ENCODE measurements at regions not wholly inside any gene's neighbourhood (a gene's known extent, or its start where the extent isn't known, plus 50 kb on each side); places are given as distances from the start of the nearest gene placed in this dataset.

DNA sequence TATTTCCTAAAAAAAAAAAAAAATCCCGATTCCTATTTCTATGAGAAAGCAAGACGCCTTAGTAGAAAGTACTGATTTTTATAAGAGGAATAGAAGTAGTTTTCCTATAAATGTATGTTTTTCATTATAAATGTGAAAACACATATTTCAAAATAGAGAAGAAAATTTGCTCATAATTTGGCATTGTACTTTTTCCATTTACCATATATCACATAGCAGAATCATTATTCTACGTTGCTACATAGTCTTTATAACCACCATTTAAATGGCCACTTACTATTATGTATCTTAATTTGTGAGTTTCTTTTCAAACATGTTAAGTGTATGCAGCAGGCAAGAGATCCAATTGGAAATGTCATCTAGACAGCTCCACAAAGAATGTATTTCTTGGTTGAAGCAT is 99.0 kb downstream of the CCDC34 start:
- H3K27me3 ChIP-seq (ENCODE audit: control insufficient read depth, insufficient read depth, low read length): no peaks in the 10 kb centered on the region
- no peak overlapping the region for H3K4me3 ChIP-seq (ENCODE audit: low read length)
- DNase-seq (ENCODE audit: low read depth, low spot score): no peak
- no peak overlapping the region for H3K27ac ChIP-seq (ENCODE audit: low read length)
- H3K9me3 ChIP-seq (ENCODE audit: control insufficient read depth, insufficient read depth, low read length): no peaks in the 10 kb centered on the region
- no peaks in the 10 kb centered on the region for H3K4me1 ChIP-seq (ENCODE audit: control insufficient read depth, insufficient read depth, low read length)
- no CpG with 5 or more reads among the region's 3 CpGs for WGBS (ENCODE audit: insufficient coverage, insufficient read length)
- H3K36me3 ChIP-seq (ENCODE audit: control insufficient read depth, insufficient read depth, low read length): no peaks in the 10 kb centered on the region

DNA sequence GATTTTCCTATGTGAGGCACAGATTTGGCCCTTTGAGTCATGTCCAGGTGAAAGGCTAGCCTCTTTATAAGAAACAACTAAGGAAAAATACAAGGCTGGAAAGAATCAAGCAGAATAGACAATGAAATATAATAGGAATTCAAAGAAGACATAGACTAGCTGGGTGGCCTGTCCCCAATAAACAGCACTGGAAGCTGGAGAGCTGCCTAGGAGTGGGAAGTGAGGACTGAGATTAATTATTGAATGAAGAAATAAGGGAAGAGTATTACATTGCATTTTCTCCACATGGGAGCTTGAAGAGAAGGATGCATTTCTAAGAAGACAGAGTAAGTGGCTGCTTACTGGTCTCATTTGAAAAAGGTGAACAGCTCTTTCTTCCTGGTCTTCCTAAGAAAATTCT is 100.0 kb downstream of the CCDC34 start:
- Histone ChIP-seq H3K4me3 (ENCODE audit: low read length) (no peak overlapping the region), H3K9me3 (ENCODE audit: control insufficient read depth, insufficient read depth, low read length) (no peaks in the 10 kb centered on the region), H3K27me3 (ENCODE audit: control insufficient read depth, insufficient read depth, low read length) (no peaks in the 10 kb centered on the region), H3K4me1 (ENCODE audit: control insufficient read depth, insufficient read depth, low read length) (no peaks in the 10 kb centered on the region), H3K36me3 (ENCODE audit: control insufficient read depth, insufficient read depth, low read length) (no peaks in the 10 kb centered on the region), H3K27ac (ENCODE audit: low read length) (no peak overlapping the region)
- DNase-seq (ENCODE audit: low read depth, low spot score): no peak

DNA sequence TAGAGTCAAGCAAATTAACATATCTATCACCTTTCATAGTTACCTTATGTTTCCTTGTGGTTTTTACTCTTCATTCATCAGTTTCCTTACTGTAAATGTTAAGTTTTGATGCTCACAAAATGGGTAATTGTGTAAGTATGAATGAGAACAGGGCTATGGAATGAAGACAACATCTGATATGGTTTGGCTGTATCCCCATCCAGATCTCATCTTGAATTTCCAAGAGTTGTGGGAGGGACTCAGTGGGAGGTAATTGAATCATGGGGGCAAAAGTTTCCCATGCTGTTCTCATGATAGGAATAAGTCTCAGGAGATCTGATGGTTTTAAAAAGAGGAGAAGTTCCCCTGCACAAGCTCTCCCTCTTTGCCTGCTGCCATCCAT is 107.6 kb downstream of the CCDC34 start:
- Histone ChIP-seq H3K36me3 (ENCODE audit: control insufficient read depth, insufficient read depth, low read length) (no peaks in the 10 kb centered on the region), H3K9me3 (ENCODE audit: control insufficient read depth, insufficient read depth, low read length) (no peaks in the 10 kb centered on the region), H3K27me3 (ENCODE audit: control insufficient read depth, insufficient read depth, low read length) (no peaks in the 10 kb centered on the region), H3K4me3 (ENCODE audit: low read length) (no peak overlapping the region), H3K27ac (ENCODE audit: low read length) (no peak overlapping the region), H3K4me1 (ENCODE audit: control insufficient read depth, insufficient read depth, low read length) (no peaks in the 10 kb centered on the region)
- no peak for DNase-seq (ENCODE audit: low read depth, low spot score)

DNA sequence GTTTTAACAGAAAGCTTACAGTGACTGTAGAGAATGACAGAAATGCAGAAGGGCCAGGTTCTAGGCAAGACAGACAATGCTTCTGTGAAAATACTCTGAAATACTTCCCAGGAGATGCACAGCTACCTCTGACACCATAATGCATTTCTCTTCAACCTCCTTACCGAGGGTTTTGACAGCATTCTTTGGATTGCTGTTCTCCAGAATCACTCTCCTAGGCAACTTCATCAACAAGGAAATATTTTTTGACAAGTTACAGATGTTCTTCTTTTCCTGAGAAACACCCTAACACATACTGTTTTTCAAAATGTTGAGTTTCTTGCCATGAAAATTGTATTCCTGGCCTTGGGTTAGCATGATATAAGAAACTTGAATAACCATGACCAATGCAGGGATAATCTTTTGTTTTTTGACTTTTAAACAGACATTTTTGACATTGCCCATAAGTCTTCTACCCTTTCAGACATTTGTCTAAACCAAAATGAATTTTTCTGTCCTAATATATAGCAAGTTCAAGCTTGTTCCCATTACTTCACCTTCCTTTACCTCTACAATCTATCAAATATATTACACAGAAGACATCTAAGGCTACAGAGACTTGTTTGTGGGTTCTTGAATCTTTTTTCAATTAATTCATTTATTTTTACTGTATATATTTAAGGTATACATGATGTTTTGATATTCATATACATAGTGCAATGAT is 108.1 kb downstream of the CCDC34 start:
- Histone ChIP-seq H3K27me3 (ENCODE audit: control insufficient read depth, insufficient read depth, low read length) (no peaks in the 10 kb centered on the region), H3K27ac (ENCODE audit: low read length) (no peak overlapping the region), H3K4me1 (ENCODE audit: control insufficient read depth, insufficient read depth, low read length) (no peaks in the 10 kb centered on the region), H3K9me3 (ENCODE audit: control insufficient read depth, insufficient read depth, low read length) (no peaks in the 10 kb centered on the region), H3K4me3 (ENCODE audit: low read length) (no peak overlapping the region), H3K36me3 (ENCODE audit: control insufficient read depth, insufficient read depth, low read length) (no peaks in the 10 kb centered on the region)
- no CpG with 5 or more reads among the region's 1 CpG for WGBS (ENCODE audit: insufficient coverage, insufficient read length)
- DNase-seq (ENCODE audit: low read depth, low spot score): no peak

DNA sequence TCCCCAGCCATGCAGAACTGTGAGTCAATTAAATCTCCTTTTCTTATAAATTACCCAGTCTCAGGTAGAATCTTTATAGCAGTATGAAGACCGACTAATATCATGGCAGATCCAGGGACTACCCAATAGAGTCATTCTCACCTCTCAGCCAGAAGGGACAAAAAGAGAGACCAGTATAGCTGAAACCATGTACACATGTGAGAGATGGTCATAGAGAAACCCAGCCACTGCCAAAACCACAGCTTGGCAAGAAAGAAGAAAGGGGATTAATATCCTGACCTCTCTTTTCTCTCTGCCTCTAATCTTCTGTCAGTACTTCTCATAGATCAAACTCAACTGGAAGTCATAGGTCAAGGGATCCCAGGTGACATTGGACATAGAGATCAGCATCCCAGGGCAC is 109.8 kb downstream of the CCDC34 start:
- Histone ChIP-seq H3K27me3 (ENCODE audit: control insufficient read depth, insufficient read depth, low read length) (no peaks in the 10 kb centered on the region), H3K36me3 (ENCODE audit: control insufficient read depth, insufficient read depth, low read length) (no peaks in the 10 kb centered on the region), H3K4me3 (ENCODE audit: low read length) (no peak overlapping the region), H3K27ac (ENCODE audit: low read length) (no peak overlapping the region), H3K9me3 (ENCODE audit: control insufficient read depth, insufficient read depth, low read length) (no peaks in the 10 kb centered on the region), H3K4me1 (ENCODE audit: control insufficient read depth, insufficient read depth, low read length) (peaks cover 2% of the 10 kb centered on the region)
- WGBS (ENCODE audit: insufficient coverage, insufficient read length): no CpG with 5 or more reads among the region's 1 CpG
- DNase-seq (ENCODE audit: low read depth, low spot score): no peak

DNA sequence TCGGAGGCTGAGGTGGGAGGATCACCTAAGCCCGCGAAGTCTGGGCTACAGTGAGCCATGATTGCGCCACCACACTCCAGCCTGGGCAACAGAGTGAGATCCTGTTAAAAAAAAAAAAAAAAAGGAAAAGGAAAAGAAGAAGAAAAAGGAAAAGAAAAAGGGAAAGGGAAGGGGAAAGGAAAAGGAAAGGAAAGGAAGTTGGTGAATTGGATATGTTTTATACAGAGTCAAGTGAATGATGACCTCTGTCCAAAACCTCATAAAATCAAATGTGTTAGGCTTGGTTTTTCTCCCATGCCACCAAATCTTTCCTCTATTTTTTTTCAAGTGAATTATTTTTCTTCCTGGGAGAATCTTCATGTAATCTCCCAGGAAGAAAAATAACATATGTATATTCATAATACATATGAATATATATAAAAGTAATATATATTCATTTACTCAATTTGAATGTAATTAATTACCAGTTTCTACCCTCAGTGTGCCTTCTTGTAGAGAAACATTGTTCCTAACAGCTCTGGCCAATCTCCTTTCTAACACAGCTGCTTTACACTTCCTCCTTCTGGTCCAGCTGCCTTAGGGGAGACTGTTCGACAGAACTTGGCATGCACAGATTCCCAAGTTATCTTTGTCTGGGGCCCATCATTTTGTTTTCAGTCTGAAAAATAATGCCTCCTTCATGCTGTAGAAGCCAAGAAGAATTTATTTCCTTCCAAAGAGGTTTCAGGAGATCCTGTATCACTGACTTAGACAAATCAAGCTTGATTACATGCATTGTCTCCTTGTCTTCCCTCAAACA is 111.9 kb downstream of the CCDC34 start:
- whole genome bisulfite sequencing (ENCODE audit: insufficient coverage, insufficient read length): no CpG with 5 or more reads among the region's 5 CpGs
- Histone ChIP-seq H3K4me1 (ENCODE audit: control insufficient read depth, insufficient read depth, low read length) (peaks cover 4% of the 10 kb centered on the region), H3K27me3 (ENCODE audit: control insufficient read depth, insufficient read depth, low read length) (no peaks in the 10 kb centered on the region), H3K36me3 (ENCODE audit: control insufficient read depth, insufficient read depth, low read length) (no peaks in the 10 kb centered on the region), H3K27ac (ENCODE audit: low read length) (no peak overlapping the region), H3K4me3 (ENCODE audit: low read length) (no peak overlapping the region), H3K9me3 (ENCODE audit: control insufficient read depth, insufficient read depth, low read length) (no peaks in the 10 kb centered on the region)
- no peak for DNase-seq (ENCODE audit: low read depth, low spot score)

DNA sequence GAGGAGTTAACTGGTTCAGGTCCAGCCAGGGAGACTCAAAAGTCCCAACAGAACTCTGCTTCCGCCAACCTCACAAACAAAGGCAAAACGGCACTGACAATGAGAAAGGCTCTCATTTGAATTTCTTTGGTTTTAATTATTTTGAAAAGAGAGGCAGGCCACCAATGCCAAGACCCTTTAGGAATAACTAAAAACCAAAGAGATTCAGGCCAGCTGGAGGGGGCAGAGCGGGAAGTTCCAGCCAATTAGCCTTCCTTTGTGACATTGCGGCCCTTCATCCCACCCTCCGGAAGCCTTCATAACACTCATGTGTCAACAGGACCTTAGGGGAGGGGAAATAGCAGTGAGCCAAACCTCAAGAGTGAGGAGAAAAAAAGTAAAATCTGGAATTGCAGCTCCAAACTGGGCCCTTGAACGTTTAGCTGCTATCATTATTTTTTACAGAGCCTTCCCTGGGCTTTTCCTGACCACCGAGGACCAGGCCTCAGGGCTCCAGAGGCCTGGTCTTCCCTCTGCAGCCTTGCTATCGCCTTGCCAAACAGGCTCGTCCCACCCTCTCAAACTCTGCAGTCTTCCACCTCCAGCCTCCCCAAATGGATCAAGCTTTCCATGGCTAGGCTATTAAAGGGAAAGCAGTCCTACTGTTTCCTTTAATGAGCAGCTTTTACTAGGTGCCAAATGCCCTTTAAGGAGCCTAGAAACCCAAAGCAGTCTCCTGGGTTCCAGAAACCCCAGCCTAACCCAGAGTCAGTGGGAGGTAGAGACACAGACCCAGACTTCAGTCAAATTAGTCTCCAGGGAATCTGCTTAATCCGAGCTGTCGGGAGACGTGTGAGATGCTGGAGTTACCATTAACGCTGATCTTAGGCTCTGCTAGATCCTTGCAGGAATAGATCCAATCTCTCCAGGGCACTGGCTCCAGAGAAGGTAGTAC is 114.2 kb downstream of the CCDC34 start:
- Histone ChIP-seq H3K4me1 (ENCODE audit: control insufficient read depth, insufficient read depth, low read length) (peaks cover 4% of the 10 kb centered on the region), H3K27ac (ENCODE audit: low read length) (no peak overlapping the region), H3K9me3 (ENCODE audit: control insufficient read depth, insufficient read depth, low read length) (no peaks in the 10 kb centered on the region), H3K4me3 (ENCODE audit: low read length) (no peak overlapping the region), H3K36me3 (ENCODE audit: control insufficient read depth, insufficient read depth, low read length) (no peaks in the 10 kb centered on the region), H3K27me3 (ENCODE audit: control insufficient read depth, insufficient read depth, low read length) (no peaks in the 10 kb centered on the region)
- no CpG with 5 or more reads among the region's 13 CpGs for WGBS (ENCODE audit: insufficient coverage, insufficient read length)
- DNase-seq (ENCODE audit: low read depth, low spot score): peak; percentile 5

DNA sequence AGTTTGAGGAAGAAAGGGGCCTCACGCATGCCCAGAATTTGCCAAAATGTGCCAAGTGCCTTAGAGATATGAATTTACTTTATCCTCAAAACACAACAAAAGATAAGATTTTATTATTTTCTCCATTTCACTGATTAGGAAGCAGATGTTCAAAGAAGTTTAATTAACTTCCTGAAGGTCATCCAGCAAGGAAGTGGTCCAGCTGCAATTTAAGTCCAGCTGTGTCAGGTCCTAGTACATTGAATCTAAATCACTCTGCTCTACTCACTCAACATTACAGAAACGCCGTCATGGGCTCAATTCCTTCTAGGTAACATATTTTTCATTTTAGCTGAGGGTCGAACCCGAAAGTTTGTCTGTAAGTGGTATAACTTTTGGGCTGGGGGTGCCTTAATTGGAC is 115.4 kb downstream of the CCDC34 start:
- no peaks in the 10 kb centered on the region for H3K27me3 ChIP-seq (ENCODE audit: control insufficient read depth, insufficient read depth, low read length)
- no peak for DNase-seq (ENCODE audit: low read depth, low spot score)
- H3K4me1 ChIP-seq (ENCODE audit: control insufficient read depth, insufficient read depth, low read length): peaks cover 4% of the 10 kb centered on the region
- no peak overlapping the region for H3K27ac ChIP-seq (ENCODE audit: low read length)
- no CpG with 5 or more reads among the region's 5 CpGs for WGBS (ENCODE audit: insufficient coverage, insufficient read length)
- H3K4me3 ChIP-seq (ENCODE audit: low read length): no peak overlapping the region
- H3K9me3 ChIP-seq (ENCODE audit: control insufficient read depth, insufficient read depth, low read length): no peaks in the 10 kb centered on the region
- H3K36me3 ChIP-seq (ENCODE audit: control insufficient read depth, insufficient read depth, low read length): no peaks in the 10 kb centered on the region

DNA sequence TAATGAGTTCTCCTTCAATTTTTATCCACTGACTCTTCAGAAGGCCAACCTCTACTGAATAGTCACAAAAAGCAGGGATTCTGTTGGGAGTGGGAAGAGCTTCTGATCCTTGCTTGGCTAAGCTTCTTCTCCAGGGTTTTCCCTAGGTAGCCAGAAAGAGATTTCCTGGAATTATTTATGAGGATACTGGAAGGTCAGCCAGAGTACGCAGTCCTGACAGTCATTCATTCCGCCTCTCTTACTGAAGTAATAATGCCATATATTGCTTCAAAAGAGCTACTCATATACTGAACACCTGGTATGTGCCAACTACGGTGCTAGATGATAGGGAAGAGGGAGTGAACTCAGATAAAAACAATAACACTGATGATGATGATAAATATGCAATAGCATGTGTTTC is 116.1 kb downstream of the CCDC34 start:
- H3K4me1 ChIP-seq (ENCODE audit: control insufficient read depth, insufficient read depth, low read length): peaks cover 4% of the 10 kb centered on the region
- H3K4me3 ChIP-seq (ENCODE audit: low read length): no peak overlapping the region
- no CpG with 5 or more reads among the region's 3 CpGs for WGBS (ENCODE audit: insufficient coverage, insufficient read length)
- H3K27me3 ChIP-seq (ENCODE audit: control insufficient read depth, insufficient read depth, low read length): no peaks in the 10 kb centered on the region
- H3K27ac ChIP-seq (ENCODE audit: low read length): no peak overlapping the region
- no peak for DNase-seq (ENCODE audit: low read depth, low spot score)
- no peaks in the 10 kb centered on the region for H3K9me3 ChIP-seq (ENCODE audit: control insufficient read depth, insufficient read depth, low read length)
- H3K36me3 ChIP-seq (ENCODE audit: control insufficient read depth, insufficient read depth, low read length): no peaks in the 10 kb centered on the region

DNA sequence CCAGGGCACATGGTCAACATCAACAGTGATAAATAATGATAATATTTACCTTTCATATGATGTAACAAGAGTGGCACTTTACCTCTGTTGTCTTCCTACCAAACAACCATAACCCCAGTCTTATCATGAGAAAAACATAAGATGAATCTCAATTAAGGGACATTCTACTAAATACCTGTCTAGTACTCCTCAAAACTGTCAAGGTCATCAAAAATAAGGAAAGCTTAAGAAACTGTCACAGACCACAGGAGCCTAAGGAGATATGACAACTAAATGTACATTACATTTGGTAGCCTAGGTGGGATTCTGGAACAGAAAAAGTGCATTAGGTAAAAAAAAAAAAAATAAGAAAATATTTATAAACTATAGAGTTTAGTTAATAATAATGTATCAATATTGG is 118.1 kb downstream of the CCDC34 start:
- Histone ChIP-seq H3K27ac (ENCODE audit: low read length) (no peak overlapping the region), H3K4me1 (ENCODE audit: control insufficient read depth, insufficient read depth, low read length) (peaks cover 4% of the 10 kb centered on the region), H3K9me3 (ENCODE audit: control insufficient read depth, insufficient read depth, low read length) (no peaks in the 10 kb centered on the region), H3K36me3 (ENCODE audit: control insufficient read depth, insufficient read depth, low read length) (no peaks in the 10 kb centered on the region), H3K27me3 (ENCODE audit: control insufficient read depth, insufficient read depth, low read length) (no peaks in the 10 kb centered on the region), H3K4me3 (ENCODE audit: low read length) (no peak overlapping the region)
- no peak for DNase-seq (ENCODE audit: low read depth, low spot score)

Data from iPS DF 6.9 (cell line).